HG02763 (cell line): ENCODE measurements at regions not wholly inside any gene's neighbourhood (a gene's known extent, or its start where the extent isn't known, plus 50 kb on each side); places are given as distances from the start of the nearest gene placed in this dataset.

Source experiments
- ATAC-seq: cut with Tn5 transposase; IDR thresholded peaks from one replicate; pipeline ENCODE4 v1.9.1; 2021; ENCODE audit warnings: mild to moderate bottlenecking, moderate library complexity; ENCODE audit not compliant: unreplicated experiment

DNA sequence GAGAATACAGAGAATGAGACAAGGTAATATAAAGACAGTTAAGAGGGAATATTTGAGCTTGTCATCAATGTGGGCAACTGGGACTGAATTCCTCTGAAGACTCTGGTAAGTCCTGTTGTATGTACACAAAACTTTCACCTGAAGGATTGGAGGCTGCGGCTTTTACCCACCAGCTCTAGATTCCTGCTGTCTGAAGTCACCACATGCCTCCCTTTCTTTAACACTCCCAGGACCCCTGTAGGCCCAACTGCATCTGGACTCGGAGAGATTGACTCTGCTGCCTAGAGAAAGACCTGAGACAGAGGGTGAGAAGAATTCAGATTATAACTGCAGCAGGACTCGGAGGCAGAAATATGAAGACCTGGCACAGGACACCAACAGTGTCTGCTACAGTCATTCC is 1048.0 kb downstream of the PDHA2 start:
- no peak for ATAC-seq

DNA sequence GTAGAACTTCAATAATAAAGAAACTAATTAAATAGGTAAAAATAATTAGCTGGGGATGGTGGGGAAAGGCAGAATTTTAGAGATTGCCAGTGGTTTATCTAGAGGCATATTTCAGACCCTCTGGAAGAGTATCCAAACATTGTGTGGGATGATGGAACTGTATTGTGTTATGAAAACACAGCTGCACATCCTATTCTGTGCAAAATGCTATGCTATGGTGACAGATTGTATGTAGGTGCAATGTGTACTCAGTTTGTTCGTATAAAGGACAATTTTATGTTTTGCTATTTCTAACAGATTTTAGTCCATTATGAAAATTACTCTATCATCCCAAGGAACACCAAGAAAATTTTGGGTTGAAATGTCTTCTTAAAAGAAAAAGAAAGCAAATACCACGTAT is 1054.7 kb downstream of the PDHA2 start:
- ATAC-seq, result no peak

DNA sequence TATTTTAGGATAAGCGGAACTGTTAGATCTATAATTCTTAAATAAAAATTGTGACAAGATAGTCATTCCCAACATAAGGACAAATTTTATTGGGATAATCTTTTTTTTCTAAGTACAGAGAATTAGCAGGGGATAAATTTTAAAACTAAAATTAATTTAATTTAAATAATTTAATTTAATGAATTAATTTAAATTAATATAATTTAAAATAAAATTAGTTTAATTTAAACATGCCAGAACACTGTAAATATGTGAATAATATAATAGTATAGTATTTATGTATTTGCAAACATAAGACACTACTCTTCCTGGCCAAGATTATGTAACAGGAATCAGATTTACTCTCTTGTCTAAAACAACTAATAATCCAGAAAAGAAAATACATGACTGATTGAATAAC is 1055.9 kb downstream of the PDHA2 start:
- ATAC-seq, result no peak

DNA sequence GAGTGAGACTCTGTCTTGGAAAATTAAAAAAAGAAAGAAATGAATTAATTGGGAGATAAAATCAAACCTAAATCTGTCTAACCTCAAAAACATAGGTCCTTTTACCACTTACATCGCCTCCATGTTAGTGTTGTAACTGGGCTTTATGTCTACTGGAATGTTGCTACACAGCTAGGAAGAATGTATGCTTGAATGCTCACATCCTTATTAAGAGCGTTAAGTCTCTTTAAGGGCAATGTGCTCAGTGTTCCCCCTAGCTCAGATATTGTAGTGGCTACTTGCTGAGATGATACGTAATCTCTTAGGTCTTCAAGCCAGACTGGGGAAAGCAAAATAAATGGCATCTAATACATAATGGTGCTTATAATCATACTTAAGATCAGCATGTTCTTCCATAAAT is 1072.8 kb downstream of the PDHA2 start:
- ATAC-seq, result no peak

DNA sequence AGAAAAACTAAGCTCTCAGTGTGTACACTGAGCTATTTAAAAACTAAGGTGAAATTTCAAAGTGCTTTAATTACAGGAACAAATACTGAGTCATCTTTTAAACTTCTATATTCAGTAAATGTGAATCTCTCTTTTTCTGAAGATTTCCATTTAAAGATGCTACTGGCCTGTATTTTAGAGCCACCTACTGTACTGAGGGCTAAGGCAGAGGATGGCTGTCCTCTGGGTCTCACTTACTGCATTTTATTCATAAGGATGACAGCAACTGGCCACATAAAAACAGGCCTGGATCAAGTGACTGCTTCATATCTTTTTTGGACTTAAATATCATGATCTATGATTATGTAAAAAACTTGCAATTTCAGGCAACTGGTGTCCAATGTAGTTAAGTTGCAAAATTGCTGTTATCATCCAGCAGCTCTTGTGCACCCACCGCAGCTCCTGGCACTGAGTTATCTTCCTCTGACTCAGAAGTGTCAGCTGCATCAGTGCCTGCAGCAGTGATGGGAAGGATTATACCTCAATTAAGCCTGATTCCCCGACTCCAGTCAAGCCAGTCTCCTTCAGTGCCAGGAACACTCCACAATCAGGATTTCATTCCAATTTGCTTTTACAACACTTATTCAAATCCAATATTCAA is 1073.7 kb downstream of the PDHA2 start:
- ATAC-seq, result no peak

DNA sequence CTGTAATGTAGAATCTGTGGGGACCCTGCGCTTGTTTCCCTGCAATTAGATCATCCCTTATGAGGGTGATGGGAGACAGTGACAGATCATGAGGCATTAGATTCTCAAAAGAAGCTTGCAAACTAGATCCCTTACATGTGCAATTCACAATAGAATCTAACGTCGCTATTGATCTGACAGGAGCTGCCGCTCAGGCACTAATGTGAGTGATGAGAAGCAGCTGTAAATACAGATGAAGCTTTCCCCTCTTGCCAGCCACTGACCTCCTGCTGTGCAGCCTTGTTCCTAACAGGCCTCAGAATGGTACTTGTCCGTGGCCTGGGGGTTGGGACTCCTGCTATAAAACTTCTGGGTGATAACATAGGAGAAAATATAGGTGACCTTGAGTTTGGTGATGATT is 1076.8 kb downstream of the PDHA2 start:
- no peak for ATAC-seq

DNA sequence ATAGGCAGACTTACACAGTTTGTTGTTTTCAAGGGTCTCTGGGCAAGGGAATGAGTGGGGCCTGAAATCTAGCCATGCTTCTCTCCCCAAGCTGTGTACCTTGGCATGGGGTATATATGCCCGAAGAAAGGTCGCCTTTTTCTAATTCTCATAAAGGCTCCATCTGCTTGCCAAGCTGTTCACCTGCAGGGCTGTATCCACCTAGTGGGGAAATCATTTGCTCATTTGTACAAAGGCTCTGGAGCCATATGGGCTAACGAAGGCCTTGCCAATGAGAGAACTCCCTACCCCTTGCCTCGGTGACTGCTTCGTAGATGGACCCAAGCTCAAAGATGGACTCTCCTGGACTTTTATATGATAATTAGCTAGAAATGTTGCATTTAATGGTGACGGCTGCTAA is 1097.0 kb downstream of the PDHA2 start:
- no peak for ATAC-seq

DNA sequence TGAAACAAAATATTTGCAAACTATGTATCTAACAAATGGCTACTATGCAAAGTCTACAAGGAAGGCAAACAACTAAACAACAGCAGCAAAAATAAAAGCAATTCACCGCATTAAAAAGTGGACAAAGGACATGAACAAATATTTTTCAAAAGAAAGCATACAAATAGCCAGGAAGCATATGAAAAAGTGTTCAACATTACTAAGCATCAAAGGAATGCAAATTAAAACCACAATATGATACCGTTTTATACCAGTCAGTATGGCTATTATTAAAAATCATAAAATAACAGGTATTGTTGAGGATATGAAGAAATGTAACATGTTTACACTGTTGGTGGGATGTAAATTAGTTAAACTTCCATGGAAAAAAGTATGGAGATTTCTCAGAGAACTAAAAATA is 1106.7 kb downstream of the PDHA2 start:
- ATAC-seq, result no peak

DNA sequence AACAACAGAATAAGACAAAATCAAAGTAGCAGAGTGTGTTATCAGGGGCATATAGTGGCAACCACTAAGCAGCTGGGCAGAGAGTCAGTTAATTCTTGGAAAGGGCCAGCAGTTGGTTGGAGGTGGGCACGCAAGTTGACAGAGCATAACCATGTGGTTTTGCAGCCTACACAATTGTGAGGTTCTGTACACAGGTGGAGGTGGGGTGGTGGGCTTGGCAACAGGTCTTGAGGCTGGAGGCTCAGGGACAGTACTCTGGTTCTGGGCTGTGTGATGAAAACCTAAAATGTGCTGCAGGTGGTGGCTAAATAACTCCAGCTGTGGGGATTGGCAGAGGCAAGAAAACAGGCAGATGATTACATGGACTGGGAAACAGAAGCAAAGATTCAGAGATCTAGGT is 1112.7 kb downstream of the PDHA2 start:
- no peak for ATAC-seq

DNA sequence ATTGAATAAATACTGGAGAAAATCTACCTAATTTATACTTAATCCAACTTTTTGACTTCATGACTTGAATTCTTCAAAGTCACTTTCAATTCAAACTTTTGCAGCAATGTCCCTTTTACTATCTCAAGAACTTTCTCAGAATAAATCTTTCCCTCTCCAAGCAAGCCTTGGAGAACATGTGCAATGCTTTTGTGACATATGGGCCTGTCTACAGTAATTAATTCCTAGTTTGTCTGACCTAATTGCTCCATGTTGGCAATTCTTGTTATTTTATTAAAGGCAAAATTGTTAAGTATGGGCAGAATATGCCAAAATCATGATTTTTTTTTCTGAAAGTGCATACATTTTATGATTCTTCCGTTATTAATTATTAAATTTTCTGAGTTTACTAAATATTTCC is 1115.3 kb downstream of the PDHA2 start:
- ATAC-seq, result no peak

DNA sequence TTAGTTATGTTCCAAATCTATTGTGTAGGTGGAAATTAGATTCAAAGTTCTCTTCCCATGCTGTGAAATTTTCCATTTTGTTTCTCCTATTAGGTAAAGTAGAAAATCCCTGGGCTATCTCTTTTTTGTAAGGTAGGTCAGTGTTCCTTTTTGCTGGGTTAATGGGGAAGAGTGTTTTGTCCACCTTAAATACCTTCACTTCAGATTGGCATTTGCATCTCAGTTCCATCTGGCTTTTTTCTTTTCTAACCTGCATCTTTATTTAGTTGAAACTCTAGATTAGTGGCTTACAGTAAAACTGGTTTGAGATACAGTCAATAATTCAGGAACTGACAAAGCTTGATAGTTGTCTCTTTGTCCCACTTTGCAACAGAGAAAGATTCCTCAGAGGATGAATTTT is 1115.8 kb downstream of the PDHA2 start:
- no peak for ATAC-seq

DNA sequence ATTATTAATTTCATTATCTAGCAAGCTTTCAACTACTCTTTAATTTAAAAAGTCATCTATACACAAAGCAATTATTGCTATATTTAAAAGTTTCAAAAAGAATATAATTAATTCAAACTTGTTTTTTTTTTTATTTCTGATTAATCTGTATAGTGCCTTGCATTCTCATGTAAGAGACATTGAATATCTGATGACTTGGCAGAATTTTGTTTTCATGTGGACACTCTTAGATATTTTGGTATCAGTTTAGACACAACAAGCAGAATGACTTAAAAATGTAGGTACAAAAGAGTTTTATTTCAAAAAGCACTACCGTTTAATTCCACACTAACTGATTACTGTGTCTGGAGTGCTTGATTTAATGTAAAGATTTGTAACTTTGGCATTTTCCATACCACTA is 1129.6 kb downstream of the PDHA2 start:
- no peak for ATAC-seq

DNA sequence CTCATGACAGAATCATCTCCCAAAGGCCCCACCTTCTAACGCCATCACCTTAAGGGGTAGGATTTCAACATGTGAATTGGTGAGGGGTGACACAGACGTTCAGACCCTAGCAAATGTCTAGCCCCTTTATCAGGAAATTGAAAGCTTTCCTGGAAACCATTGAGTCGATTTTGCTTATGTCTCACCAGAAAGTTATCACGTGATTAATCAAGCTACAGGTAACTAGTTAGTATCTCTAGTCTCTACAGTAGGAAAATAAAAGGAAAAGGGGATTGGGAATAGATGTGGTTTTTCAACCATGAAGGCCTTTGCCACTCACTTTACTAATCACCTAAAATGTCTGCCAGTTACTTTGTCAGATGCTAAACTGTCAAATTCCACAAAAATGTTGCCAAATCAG is 1133.0 kb downstream of the PDHA2 start:
- no peak for ATAC-seq

DNA sequence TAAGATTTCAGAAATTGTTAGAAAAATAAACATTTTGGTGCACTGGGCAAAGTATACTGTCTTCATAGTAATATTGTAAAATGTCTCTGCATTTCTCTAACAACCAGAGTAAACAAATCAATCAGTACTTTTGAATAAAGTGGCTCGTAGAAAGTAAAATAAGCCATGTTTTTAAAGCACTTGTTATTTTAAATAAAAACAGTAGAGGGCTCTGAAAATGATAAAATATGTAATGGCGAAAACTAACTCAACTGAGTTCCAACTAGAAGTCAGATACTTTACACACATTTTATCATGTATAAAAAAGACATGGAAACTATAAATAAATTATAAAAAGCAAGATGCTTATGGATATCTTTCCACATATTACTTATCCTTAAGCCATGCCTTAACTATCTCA is 1134.4 kb downstream of the PDHA2 start:
- no peak for ATAC-seq

DNA sequence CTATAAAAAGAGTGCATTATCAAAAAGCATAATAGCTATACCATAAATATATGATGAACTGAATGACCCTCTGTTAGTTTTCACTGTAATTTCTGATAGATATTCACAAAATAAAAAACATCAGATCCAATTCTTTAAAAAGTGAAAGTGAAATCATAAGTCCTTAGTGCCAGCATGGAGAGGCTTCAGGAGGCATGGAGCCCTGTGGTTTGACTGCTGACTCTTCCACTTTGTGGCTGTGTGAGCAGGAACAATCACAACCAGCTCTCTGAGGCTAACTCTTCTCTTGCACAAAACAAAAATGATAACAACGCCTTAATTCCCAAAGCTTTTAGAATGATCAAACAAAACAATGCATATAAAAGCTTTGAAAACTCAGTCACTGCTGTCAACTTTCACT is 1143.9 kb downstream of the PDHA2 start:
- ATAC-seq, result no peak

DNA sequence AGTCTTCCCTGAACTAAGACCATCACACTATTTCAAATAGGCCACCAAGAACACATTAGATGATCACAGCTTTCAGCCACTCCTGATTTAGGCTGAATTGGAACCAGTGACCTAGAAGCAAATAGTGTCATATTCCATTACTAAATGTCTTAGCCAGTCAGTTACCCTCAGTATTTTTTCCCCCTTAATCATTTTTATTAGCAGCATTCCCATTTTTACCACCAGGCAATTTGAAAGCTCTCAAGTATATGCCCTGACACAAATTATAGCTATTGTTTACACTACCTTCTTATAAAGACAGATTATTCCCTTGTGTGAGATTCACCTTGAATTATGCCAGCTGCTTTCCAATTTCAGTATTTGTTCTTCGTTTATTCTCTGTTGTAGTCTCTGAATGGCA is 1146.9 kb downstream of the PDHA2 start:
- ATAC-seq, result no peak

DNA sequence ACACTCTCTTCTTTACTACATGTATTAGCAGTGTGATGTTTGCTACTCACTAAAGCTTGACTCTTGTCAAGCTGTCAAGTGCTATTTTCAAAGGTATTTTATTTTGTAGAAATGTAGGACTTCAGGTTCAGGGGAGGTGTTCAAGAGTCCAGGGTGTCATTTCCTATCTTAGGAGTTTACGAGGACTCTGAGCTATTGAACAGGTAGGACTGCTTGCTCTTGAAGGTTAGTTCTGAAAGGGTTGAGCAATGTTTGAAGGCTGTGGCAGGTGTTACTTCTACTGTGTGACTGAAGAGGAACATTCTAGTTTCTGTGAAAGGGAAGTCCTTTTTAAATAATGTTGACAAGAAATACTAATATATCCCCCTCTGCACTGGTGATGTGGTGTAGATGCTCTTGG is 1151.2 kb downstream of the PDHA2 start:
- no peak for ATAC-seq

DNA sequence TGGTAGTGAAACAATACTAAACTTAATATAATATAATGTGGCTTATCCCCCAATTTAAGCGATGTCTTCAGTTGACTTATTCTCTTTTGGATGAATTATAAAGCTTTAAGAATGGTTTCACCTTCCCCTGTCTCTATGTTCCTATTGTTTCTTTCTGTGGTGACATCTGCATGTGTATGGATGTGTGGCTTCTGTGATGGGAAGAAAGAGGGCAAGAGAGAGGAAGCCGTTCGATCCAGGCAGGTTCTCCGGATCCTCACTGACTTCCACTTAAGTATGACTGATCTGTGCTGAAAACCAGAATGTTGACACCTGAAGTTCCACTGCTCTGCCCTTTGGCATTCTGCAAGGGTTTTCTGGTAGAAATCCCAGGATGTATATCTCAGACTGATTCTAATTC is 1150.8 kb downstream of the STPG2 start:
- no peak for ATAC-seq

DNA sequence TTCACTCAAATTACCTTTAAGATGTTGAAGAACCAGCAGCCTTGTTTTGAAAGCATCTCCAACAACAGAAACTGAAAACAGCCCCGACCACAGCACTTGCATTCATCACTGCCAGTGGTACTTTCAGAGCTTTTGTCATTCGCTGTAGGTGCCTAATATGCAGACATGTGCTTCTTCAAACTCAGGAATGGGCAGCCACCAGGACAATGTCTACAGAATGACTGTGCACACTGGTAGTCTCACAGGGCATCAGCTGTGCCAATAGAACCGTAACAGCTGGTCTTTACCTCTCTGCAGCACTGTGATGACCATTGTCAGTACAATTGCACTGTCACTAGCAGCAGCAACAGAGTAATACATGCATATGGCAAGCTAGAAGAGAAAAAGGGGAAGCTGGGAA is 1149.7 kb downstream of the STPG2 start:
- ATAC-seq, result no peak

DNA sequence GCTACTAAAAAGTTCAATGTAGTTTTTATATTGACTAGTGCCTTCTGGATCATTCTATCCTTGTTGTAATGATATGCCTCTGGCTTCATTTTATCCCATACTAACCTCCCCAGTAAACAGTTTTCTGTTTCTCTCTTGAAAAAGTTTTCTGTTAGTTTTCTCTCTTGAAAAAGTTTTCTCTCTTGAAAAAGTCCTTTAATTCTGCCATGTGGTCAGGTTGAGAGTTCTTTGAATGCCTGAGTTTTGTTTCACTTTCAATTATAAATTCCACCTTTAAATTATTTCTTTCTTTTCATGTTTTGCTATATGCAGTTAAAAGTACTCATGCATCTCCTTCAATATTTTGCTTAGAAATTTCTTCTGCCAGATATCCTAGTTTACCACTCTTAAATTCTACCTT is 1139.6 kb downstream of the STPG2 start:
- no peak for ATAC-seq

DNA sequence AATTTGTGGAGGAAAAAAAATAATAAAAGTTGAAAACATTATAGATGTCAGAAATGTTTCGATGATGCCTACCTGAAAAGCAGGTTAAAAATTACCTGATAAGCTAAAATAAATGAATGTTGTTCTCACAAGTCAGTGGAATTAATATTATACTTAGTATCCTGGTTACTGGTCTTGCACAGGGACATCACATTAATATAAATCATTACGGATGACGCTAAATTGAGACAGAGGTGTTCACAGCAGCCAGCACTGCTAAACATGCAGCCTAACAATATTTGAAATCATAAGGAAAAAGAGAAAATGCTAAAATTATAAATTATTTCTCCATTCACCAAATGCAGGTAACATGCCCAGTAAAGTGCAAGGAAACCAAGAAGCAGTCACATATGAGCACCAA is 1130.0 kb downstream of the STPG2 start:
- ATAC-seq, result no peak

DNA sequence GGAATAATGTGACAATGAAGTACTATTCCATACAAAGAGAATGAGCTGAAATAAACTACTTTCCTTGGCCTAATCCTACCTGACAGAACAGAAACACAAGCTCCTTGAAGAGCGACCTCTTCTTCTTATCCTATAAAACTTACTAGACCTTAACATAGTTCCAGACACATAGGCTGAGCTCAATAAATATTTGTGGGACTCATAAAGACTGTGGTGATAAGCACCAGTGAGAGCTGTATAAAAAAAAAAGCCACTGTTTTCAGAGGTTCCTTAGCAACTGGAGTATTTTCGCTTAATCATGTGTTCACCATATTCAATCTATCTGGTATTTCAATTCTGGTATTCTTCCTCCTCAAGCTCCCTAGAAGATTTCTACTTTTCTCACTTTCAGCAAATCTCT is 1129.6 kb downstream of the STPG2 start:
- ATAC-seq, result no peak

DNA sequence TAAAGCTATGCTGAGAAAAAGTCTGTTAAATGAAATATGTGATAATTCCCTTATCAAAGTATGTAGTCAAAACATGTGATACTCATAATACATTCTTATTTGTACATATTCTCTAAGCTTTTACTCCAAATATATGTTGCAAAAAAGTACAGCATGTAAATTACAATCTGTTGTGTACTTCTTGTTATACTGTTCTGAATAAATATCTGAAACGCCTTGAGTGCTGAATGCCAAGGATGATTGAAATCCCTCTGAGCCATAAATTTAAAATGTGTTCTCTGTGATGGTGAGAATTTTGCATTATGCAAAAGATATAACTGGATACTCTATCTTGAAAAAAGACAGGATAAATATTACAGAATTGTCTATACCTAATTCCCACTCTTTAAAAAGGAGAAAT is 1128.0 kb downstream of the STPG2 start:
- ATAC-seq, result no peak
